NCI-H1436 treated with DMSO at 0.1 percent for 48 hours (cell line): ENCODE measurements at regions not wholly inside any gene's neighbourhood (a gene's known extent, or its start where the extent isn't known, plus 50 kb on each side); places are given as distances from the start of the nearest gene placed in this dataset.

Experiments used
- DNase-seq: peaks from one replicate; lab custom pipeline; 2025; lab: John Stamatoyannopoulos, UW

GRCh38 chr2:43105586-43106558 is 120.5 kb downstream of the ZFP36L2 start:
- no peak for DNase-seq

GRCh38 chr2:43104763-43105162 is 121.6 kb downstream of the ZFP36L2 start:
- DNase-seq: no peak

GRCh38 chr2:43104106-43104505 is 122.3 kb downstream of the ZFP36L2 start:
- no peak for DNase-seq

GRCh38 chr2:43103093-43103404 is 123.4 kb downstream of the ZFP36L2 start:
- no peak for DNase-seq

- DNase-seq: no peak
Measured at GRCh38 chr2:43102366-43103092, 123.9 kb downstream of the ZFP36L2 start.

GRCh38 chr2:43101751-43102150 is 124.7 kb downstream of the ZFP36L2 start:
- DNase-seq: no peak

GRCh38 chr2:43100883-43101662 is 125.3 kb downstream of the ZFP36L2 start:
- no peak for DNase-seq

GRCh38 chr2:43100362-43100882 is 126.0 kb downstream of the ZFP36L2 start:
- no peak for DNase-seq

GRCh38 chr2:43099797-43100196 is 126.6 kb downstream of the ZFP36L2 start:
- no peak for DNase-seq

GRCh38 chr2:43098539-43098938 is 127.9 kb downstream of the ZFP36L2 start:
- DNase-seq: no peak

- DNase-seq: no peak
Measured at GRCh38 chr2:43097644-43098408, 128.6 kb downstream of the ZFP36L2 start.

GRCh38 chr2:43095533-43096295 is 130.7 kb downstream of the ZFP36L2 start:
- no peak for DNase-seq

GRCh38 chr2:43092520-43093179 is 133.8 kb downstream of the ZFP36L2 start:
- no peak for DNase-seq

GRCh38 chr2:43090317-43090716 is 136.1 kb downstream of the ZFP36L2 start:
- DNase-seq: no peak

GRCh38 chr2:43088143-43089073 is 138.0 kb downstream of the ZFP36L2 start:
- no peak for DNase-seq

- no peak for DNase-seq
Measured at GRCh38 chr2:43087413-43087812, 139.0 kb downstream of the ZFP36L2 start.

GRCh38 chr2:43086451-43087221 is 139.8 kb downstream of the ZFP36L2 start:
- DNase-seq: no peak

GRCh38 chr2:43085929-43086328 is 140.5 kb downstream of the ZFP36L2 start:
- DNase-seq: no peak
